Uterus (tissue), 2 donors: ENCODE measurements at regions not wholly inside any gene's neighbourhood (a gene's known extent, or its start where the extent isn't known, plus 50 kb on each side); places are given as distances from the start of the nearest gene placed in this dataset.

ENCODE experiments used
- CTCF ChIP-seq, 4 experiments: fragments of 200-600 bp in 2 of 4; fragments of 450-650 bp in 2 of 4; sonication (generic) in 2 of 4; IDR thresholded peaks; one replicate each; pipeline ENCODE4 v1.5.1; 2016 to 2019; ENCODE audit warnings: antibody characterized with exemption in 4 of 4, mild to moderate bottlenecking in 2 of 4, moderate library complexity in 1 of 4
- POLR2A ChIP-seq, 2 donors: fragments of 450-650 bp; IDR thresholded peaks; one replicate each; pipeline ENCODE4 v1.6.1; 2016; ENCODE audit warnings: antibody characterized with exemption in 2 of 2, mild to moderate bottlenecking in 1 of 2, moderate library complexity in 1 of 2

- TF ChIP-seq POLR2A (IDR thresholded peaks at IDR 0.05) (no peak), CTCF (IDR thresholded peaks at IDR 0.05) (no peak)
Measured at GRCh38 chr6:40740518-40740917, 153.4 kb upstream of the LRFN2 start.
